IMR-90 (cell line): ENCODE measurements at regions not wholly inside any gene's neighbourhood (a gene's known extent, or its start where the extent isn't known, plus 50 kb on each side); places are given as distances from the start of the nearest gene placed in this dataset.

Source experiments
- ATAC-seq: fragments of 200-7000 bp; cut with Tn5 transposase; 2 replicates; pipeline ENCODE4 v1.9.1; 2020; ENCODE audit warnings: low read depth, mild to moderate bottlenecking, moderate library complexity
- BruUV-seq: library from RNA; stranded (reverse); fragments of 400-500 nt; replicated peaks from 2 replicates; lab custom pipeline; 2021; lab: Mats Ljungman, UMichigan
- CTCF ChIA-PET: fragments of 300-600 bp; formaldehyde crosslinking; extraction: SDS; loops from one replicate; lab custom pipeline; 2021; ENCODE audit warnings: antibody characterized with exemption; lab: Yijun Ruan, JAX
- POLR2A ChIA-PET: fragments of 300-600 bp; sonication (Branson Sonifier 250); formaldehyde crosslinking; loops from one replicate; lab custom pipeline; 2022; ENCODE audit warnings: antibody characterized with exemption; ENCODE audit not compliant: unreplicated experiment; lab: Charles Lee
- DNase-seq: peaks from one replicate; pipeline ENCODE4 v3.0.0; 2013
- H2AFZ ChIP-seq: replicated peaks from 2 replicates; pipeline ENCODE3; 2013; ENCODE audit warnings: low read length, mild to moderate bottlenecking; ENCODE audit not compliant: poor library complexity
- H2AK5ac ChIP-seq: 2 replicates; pipeline ENCODE4 v1.6.1; 2013; ENCODE audit warnings: low read depth, low read length, inconsistent platforms
- H2AK9ac ChIP-seq: replicated peaks from 2 replicates; pipeline ENCODE3; 2013; ENCODE audit warnings: mild to moderate bottlenecking, low read depth, low read length, moderate library complexity; ENCODE audit not compliant: poor library complexity
- H2BK120ac ChIP-seq: 2 replicates; pipeline ENCODE4 v1.6.1; 2013; ENCODE audit warnings: low read depth, low read length, inconsistent platforms
- H2BK15ac ChIP-seq: 3 replicates; pipeline ENCODE4 v1.6.1; 2013; ENCODE audit warnings: low read depth, low read length, inconsistent platforms
- H2BK20ac ChIP-seq: 2 replicates; pipeline ENCODE4 v1.6.1; 2013; ENCODE audit warnings: low read depth, mild to moderate bottlenecking, inconsistent platforms, low read length, moderate library complexity
- H2BK5ac ChIP-seq: 2 replicates; pipeline ENCODE4 v1.6.1; 2013; ENCODE audit warnings: mild to moderate bottlenecking, low read depth, low read length, inconsistent platforms; ENCODE audit not compliant: poor library complexity, severe bottlenecking
- H3K14ac ChIP-seq: replicated peaks from 2 replicates; pipeline ENCODE4 v1.6.1; 2013; ENCODE audit warnings: low read depth, low read length, inconsistent platforms
- H3K18ac ChIP-seq: 2 replicates; pipeline ENCODE4 v1.6.1; 2013; ENCODE audit warnings: low read depth, low read length, control low read depth
- H3K23ac ChIP-seq: 2 replicates; pipeline ENCODE4 v1.6.1; 2013; ENCODE audit warnings: low read depth, low read length, inconsistent platforms
- H3K27ac ChIP-seq: 2 replicates; pipeline ENCODE4 v1.5.1; 2013; ENCODE audit warnings: mild to moderate bottlenecking, control low read depth, low read length; ENCODE audit not compliant: insufficient read depth
- H3K27me3 ChIP-seq: 2 replicates; pipeline ENCODE4 v1.6.1; 2013; ENCODE audit warnings: low read length; ENCODE audit not compliant: control insufficient read depth, insufficient read depth
- H3K36me3 ChIP-seq: 2 replicates; pipeline ENCODE4 v1.6.1; 2013; ENCODE audit warnings: low read length, mixed read lengths; ENCODE audit not compliant: control insufficient read depth, insufficient read depth
- H3K4ac ChIP-seq: 2 replicates; pipeline ENCODE4 v1.6.1; 2013; ENCODE audit warnings: low read depth, low read length, inconsistent platforms
- H3K4me1 ChIP-seq: 2 replicates; pipeline ENCODE4 v1.6.1; 2013; ENCODE audit warnings: low read length, mixed read lengths; ENCODE audit not compliant: control insufficient read depth, insufficient read depth
- H3K4me2 ChIP-seq: 2 replicates; pipeline ENCODE4 v1.6.1; 2013; ENCODE audit warnings: low read depth, mild to moderate bottlenecking, control low read depth, low read length, moderate library complexity
- H3K4me3 ChIP-seq: 2 replicates; pipeline ENCODE4 v1.5.1; 2013; ENCODE audit warnings: low read depth, mild to moderate bottlenecking, control low read depth, low read length, moderate library complexity; ENCODE audit not compliant: insufficient read depth
- H3K56ac ChIP-seq: 2 replicates; pipeline ENCODE4 v1.6.1; 2013; ENCODE audit warnings: low read length, inconsistent platforms; ENCODE audit not compliant: insufficient read depth; ENCODE audit errors: extremely low read depth
- H3K79me1 ChIP-seq, 2 experiments: 2 replicates each; pipeline ENCODE4 v1.6.1; 2013; ENCODE audit warnings: low read length in 2 of 2, inconsistent platforms in 1 of 2, low read depth in 1 of 2
- H3K9ac ChIP-seq: 2 replicates; pipeline ENCODE4 v1.6.1; 2013; ENCODE audit warnings: low read depth, low read length, control low read depth
- H3K9me1 ChIP-seq: 2 replicates; pipeline ENCODE4 v1.6.1; 2013; ENCODE audit warnings: low read length, inconsistent platforms; ENCODE audit not compliant: insufficient read depth
- H3K9me3 ChIP-seq: 2 replicates; pipeline ENCODE4 v1.6.1; 2013; ENCODE audit warnings: low read length; ENCODE audit not compliant: control insufficient read depth, insufficient read depth
- H4K20me1 ChIP-seq: 2 replicates; pipeline ENCODE4 v1.6.1; 2013; ENCODE audit warnings: low read length, inconsistent platforms; ENCODE audit not compliant: insufficient read depth
- H4K5ac ChIP-seq: 2 replicates; pipeline ENCODE4 v1.6.1; 2013; ENCODE audit warnings: mild to moderate bottlenecking, low read depth, low read length, control low read depth
- H4K8ac ChIP-seq, 2 experiments: 2 replicates each; pipeline ENCODE4 v1.6.1; 2013; ENCODE audit warnings: low read depth in 2 of 2, low read length in 2 of 2, control low read depth in 1 of 2, inconsistent platforms in 1 of 2
- H4K91ac ChIP-seq: 2 replicates; pipeline ENCODE4 v1.6.1; 2013; ENCODE audit warnings: low read depth, low read length, inconsistent platforms; ENCODE audit not compliant: insufficient read depth
- BHLHE40 ChIP-seq: fragments of 150-350 bp; IDR thresholded peaks from 2 replicates; pipeline ENCODE4 v1.6.1; 2016; ENCODE audit warnings: mild to moderate bottlenecking, low read depth, low read length
- CEBPB ChIP-seq: IDR thresholded peaks from 2 replicates; pipeline ENCODE4 v1.6.1; 2012; ENCODE audit warnings: low read depth, low read length, improper control_type of control experiment
- CHD1 ChIP-seq: IDR thresholded peaks from 2 replicates; pipeline ENCODE4 v1.6.1; 2012; ENCODE audit warnings: low read depth, low read length, improper control_type of control experiment
- CTCF ChIP-seq: conservative IDR thresholded peaks from 2 replicates; pipeline ENCODE4 v1.5.1; 2012; ENCODE audit warnings: mild to moderate bottlenecking, low read depth, low read length, improper control_type of control experiment
- ELK1 ChIP-seq: fragments of 150-350 bp; IDR thresholded peaks from 2 replicates; pipeline ENCODE4 v1.6.1; 2016; ENCODE audit warnings: low read depth, mild to moderate bottlenecking, low read length, moderate library complexity, borderline replicate concordance
- FOS ChIP-seq: fragments of 150-350 bp; IDR thresholded peaks from 2 replicates; pipeline ENCODE4 v1.6.1; 2016; ENCODE audit warnings: low read depth, low read length
- MAFK ChIP-seq: IDR thresholded peaks from 2 replicates; pipeline ENCODE4 v1.6.1; 2012; ENCODE audit warnings: low read depth, low read length, improper control_type of control experiment
- MAZ ChIP-seq: IDR thresholded peaks from 2 replicates; pipeline ENCODE4 v1.6.1; 2012; ENCODE audit warnings: low read depth, mild to moderate bottlenecking, low read length, improper control_type of control experiment, moderate library complexity, borderline replicate concordance
- MXI1 ChIP-seq: IDR thresholded peaks from 2 replicates; pipeline ENCODE4 v1.6.1; 2012; ENCODE audit warnings: low read depth, mild to moderate bottlenecking, low read length, moderate library complexity, borderline replicate concordance
- NFE2L2 ChIP-seq: fragments of 150-350 bp; IDR thresholded peaks from 2 replicates; pipeline ENCODE4 v1.6.1; 2016; ENCODE audit warnings: low read depth, mild to moderate bottlenecking, low read length
- POLR2A ChIP-seq: IDR thresholded peaks from 2 replicates; pipeline ENCODE4 v1.6.1; 2012; ENCODE audit warnings: mild to moderate bottlenecking, low read depth, low read length
- RAD21 ChIP-seq: IDR thresholded peaks from 2 replicates; pipeline ENCODE4 v1.6.1; 2012; ENCODE audit warnings: low read length, improper control_type of control experiment
- RCOR1 ChIP-seq: IDR thresholded peaks from 2 replicates; pipeline ENCODE4 v1.6.1; 2012; ENCODE audit warnings: mild to moderate bottlenecking, low read length, improper control_type of control experiment; ENCODE audit not compliant: insufficient replicate concordance
- RFX5 ChIP-seq: IDR thresholded peaks from 2 replicates; pipeline ENCODE4 v1.8.0; 2012; ENCODE audit warnings: low read depth, mild to moderate bottlenecking, low read length, moderate library complexity
- SMC3 ChIP-seq: fragments of 150-350 bp; IDR thresholded peaks from 2 replicates; pipeline ENCODE4 v1.6.1; 2016; ENCODE audit warnings: low read depth, mild to moderate bottlenecking, antibody characterized with exemption, low read length, moderate library complexity
- USF2 ChIP-seq: fragments of 150-350 bp; IDR thresholded peaks from 2 replicates; pipeline ENCODE4 v1.6.1; 2017; ENCODE audit warnings: mild to moderate bottlenecking, antibody characterized with exemption, low read length, low read depth
- WGBS, 2 experiments: methylation state at CpG; one replicate each; pipeline versions ENCODE4 v1.1.5 to v1.1.7; 2013; ENCODE audit warnings: missing lambda C conversion rate in 2 of 2; ENCODE audit not compliant: insufficient read length in 1 of 2; ENCODE audit errors: extremely low coverage in 2 of 2; 5-methylcytosine and 5-hydroxymethylcytosine counted together
- dilution Hi-C: fragments of 300-500 bp; cut with HindIII; formaldehyde crosslinking; loops from one replicate; pipeline ENCODE4 v1.14.3; 2018; ENCODE audit warnings: low sequenced_read_pairs; ENCODE audit not compliant: unreplicated experiment
- in situ Hi-C: fragments of 300-500 bp; cut with MboI; formaldehyde crosslinking; loops from 3 replicates; pipeline ENCODE4 v1.14.3; 2019; ENCODE audit warnings: low sequenced_read_pairs, inconsistent platforms, mixed read lengths
- intact Hi-C: fragments of 100-400 bp; cut with micrococcal nuclease; formaldehyde crosslinking; loops from 2 replicates; pipeline ENCODE4 v1.10.0; 2022

- Histone ChIP-seq H3K36me3 (no peaks in the 10 kb centered on the region), H3K4me3 (no peak overlapping the region), H3K4ac (no peak overlapping the region), H3K18ac (no peak overlapping the region), H2BK15ac (no peak overlapping the region), H2AFZ (no peak overlapping the region), H2AK9ac (no peak overlapping the region), H4K8ac (no peak overlapping the region), H3K14ac (no peak overlapping the region), H3K23ac (no peak overlapping the region), H2AK5ac (no peak overlapping the region), H4K91ac (no peak overlapping the region), H4K5ac (no peak overlapping the region), H3K27ac (no peak overlapping the region), H3K79me1 (no peaks in the 10 kb centered on the region), H3K56ac (no peak overlapping the region), H3K4me2 (no peak overlapping the region), H3K9me1 (no peaks in the 10 kb centered on the region), H2BK120ac (no peak overlapping the region), H3K9me3 (peaks cover 2% of the 10 kb centered on the region; the same call in 1 of the 2 replicates), H2BK5ac (no peak overlapping the region), H4K20me1 (no peaks in the 10 kb centered on the region), H2BK20ac (no peak overlapping the region), H3K4me1 (no peaks in the 10 kb centered on the region), H3K9ac (no peak overlapping the region), H3K27me3 (no peaks in the 10 kb centered on the region)
- ATAC-seq (no peak), DNase-seq (no peak)
- in situ Hi-C loops (no loop called here), dilution Hi-C loops (no loop called here), intact Hi-C loops (no loop called here)
- no peak for TF ChIP-seq CEBPB
- TF ChIP-seq NFE2L2: no peak
- TF ChIP-seq ELK1: no peak
- TF ChIP-seq RAD21: no peak
- no peak for TF ChIP-seq RCOR1
- no peak for TF ChIP-seq POLR2A
- no peak for TF ChIP-seq MAFK
- TF ChIP-seq MXI1: no peak
- no peak for TF ChIP-seq SMC3
- no peak for TF ChIP-seq USF2
- no peak for TF ChIP-seq CHD1
- TF ChIP-seq BHLHE40: no peak
- no peak for TF ChIP-seq CTCF
- TF ChIP-seq MAZ: no peak
- no peak for TF ChIP-seq RFX5
- TF ChIP-seq FOS: no peak
- ChIA-PET POLR2A (no interaction called here), CTCF (no interaction called here)
- no TSS peak for BruUV-seq
- WGBS, 2 experiments: no CpG with 5 or more reads among the region's 2 CpGs
Measured at GRCh38 chr11:21635394-21636145, 557.3 kb upstream of the ANO5 start.
